ENCODE measurements at regions not wholly inside any gene's neighbourhood (a gene's known extent, or its start where the extent isn't known, plus 50 kb on each side); places are given as distances from the start of the nearest gene placed in this dataset.
"Not testable (repeated sequence)": the region's sequence is repeated elsewhere in the genome, so short reads cannot be mapped to it uniquely, and the experiment has no call there.

DNA sequence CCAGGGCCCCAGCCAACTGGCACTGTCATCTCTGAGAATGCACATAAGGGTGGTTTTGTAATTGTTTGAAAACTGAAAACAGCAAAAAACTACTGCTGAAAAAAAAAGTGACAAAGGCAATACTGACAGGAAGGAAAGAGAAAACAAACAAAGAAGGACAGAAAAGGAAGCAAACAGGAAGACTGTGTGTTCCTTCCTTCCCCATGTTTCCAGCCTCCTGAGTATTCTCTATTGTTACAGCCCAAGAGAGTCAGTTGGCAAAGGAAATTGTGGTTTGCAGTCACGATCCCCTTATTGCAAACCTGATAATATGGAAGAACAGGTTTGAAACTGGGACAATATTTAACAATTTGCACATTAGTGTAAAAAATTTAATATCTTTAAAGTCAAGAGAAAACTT is 1177.6 kb downstream of the PLA2G4A start:
- Histone ChIP-seq H3K9me2 (replicated peaks; ENCODE audit: insufficient read depth, low read length) (no peaks in the 10 kb centered on the region), H2AFZ (ENCODE audit: low read length) (no peak overlapping the region), H3K4me3 (ENCODE audit: low read length) (no peak overlapping the region), H3K27ac (ENCODE audit: low read length) (no peak overlapping the region), H3K27me3 (replicated peaks; ENCODE audit: insufficient read depth, low read length) (no peaks in the 10 kb centered on the region), H3F3A (ENCODE audit: insufficient read depth, low read length) (no peaks in the 10 kb centered on the region), H3K9me3 (replicated peaks; ENCODE audit: insufficient read depth, low read length) (no peaks in the 10 kb centered on the region), H3K4me1 (ENCODE audit: low read length) (no peaks in the 10 kb centered on the region), H4K20me1 (ENCODE audit: insufficient read depth, low read length) (no peaks in the 10 kb centered on the region), H3K9ac (ENCODE audit: low read length) (no peak overlapping the region), H3K4me2 (ENCODE audit: low read depth, low read length) (no peak overlapping the region), H3K79me2 (ENCODE audit: low read length) (no peaks in the 10 kb centered on the region), H3K36me3 (replicated peaks; ENCODE audit: insufficient read depth, low read length) (no peaks in the 10 kb centered on the region)
- no peak for DNase-seq
- TF ChIP-seq, protein P1, sequence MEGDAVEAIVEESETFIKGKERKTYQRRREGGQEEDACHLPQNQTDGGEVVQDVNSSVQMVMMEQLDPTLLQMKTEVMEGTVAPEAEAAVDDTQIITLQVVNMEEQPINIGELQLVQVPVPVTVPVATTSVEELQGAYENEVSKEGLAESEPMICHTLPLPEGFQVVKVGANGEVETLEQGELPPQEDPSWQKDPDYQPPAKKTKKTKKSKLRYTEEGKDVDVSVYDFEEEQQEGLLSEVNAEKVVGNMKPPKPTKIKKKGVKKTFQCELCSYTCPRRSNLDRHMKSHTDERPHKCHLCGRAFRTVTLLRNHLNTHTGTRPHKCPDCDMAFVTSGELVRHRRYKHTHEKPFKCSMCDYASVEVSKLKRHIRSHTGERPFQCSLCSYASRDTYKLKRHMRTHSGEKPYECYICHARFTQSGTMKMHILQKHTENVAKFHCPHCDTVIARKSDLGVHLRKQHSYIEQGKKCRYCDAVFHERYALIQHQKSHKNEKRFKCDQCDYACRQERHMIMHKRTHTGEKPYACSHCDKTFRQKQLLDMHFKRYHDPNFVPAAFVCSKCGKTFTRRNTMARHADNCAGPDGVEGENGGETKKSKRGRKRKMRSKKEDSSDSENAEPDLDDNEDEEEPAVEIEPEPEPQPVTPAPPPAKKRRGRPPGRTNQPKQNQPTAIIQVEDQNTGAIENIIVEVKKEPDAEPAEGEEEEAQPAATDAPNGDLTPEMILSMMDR (IDR thresholded peaks at IDR 0.05; ENCODE audit: low read length) = no peak
- TF ChIP-seq EZH2phosphoT487 (IDR thresholded peaks at IDR 0.05; ENCODE audit: low read length) (no peak), EZH2 (optimal IDR thresholded peaks at IDR 0.05; ENCODE audit: low read depth, low read length) (no peak)

DNA sequence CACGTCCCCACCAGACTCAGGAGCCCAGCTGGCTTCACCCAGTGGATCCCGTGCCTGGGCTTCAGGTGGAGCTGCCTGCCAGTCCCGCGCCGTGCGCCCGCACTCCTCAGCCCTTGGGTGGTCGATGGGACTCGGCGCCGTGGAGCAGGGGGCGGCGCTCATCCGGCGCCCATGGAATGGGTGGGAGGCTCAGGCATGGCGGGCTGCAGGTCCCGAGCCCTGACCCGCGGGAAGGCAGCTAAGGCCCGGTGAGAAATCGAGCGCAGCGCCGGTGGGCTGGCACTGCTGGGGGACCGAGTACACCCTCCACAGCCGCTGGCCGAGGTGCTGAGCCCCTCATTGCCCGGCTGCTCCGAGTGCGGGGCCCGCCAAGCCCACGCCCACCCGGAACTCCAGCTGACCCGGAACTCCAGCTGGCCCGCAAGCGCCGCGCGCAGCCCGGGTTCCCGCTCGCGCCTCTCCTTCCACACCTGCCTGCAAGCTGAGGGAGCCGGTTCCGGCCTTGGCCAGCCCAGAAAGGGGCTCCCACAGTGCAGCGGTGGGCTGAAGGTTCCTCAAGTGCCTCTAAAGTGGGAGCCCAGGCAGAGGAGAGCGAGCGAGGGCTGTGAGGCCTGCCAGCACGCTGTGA is 1184.6 kb downstream of the PLA2G4A start:
- H3K4me1 ChIP-seq (ENCODE audit: low read length); H3K4me3 ChIP-seq (ENCODE audit: low read length); H3K4me2 ChIP-seq (ENCODE audit: low read depth, low read length); H4K20me1 ChIP-seq (ENCODE audit: insufficient read depth, low read length); H3K9ac ChIP-seq (ENCODE audit: low read length); H3K27me3 ChIP-seq (replicated peaks; ENCODE audit: insufficient read depth, low read length); H3F3A ChIP-seq (ENCODE audit: insufficient read depth, low read length); DNase-seq; H3K27ac ChIP-seq (ENCODE audit: low read length); H3K79me2 ChIP-seq (ENCODE audit: low read length); H3K9me2 ChIP-seq (replicated peaks; ENCODE audit: insufficient read depth, low read length); H3K9me3 ChIP-seq (replicated peaks; ENCODE audit: insufficient read depth, low read length); H2AFZ ChIP-seq (ENCODE audit: low read length); H3K36me3 ChIP-seq (replicated peaks; ENCODE audit: insufficient read depth, low read length): not testable (repeated sequence)

DNA sequence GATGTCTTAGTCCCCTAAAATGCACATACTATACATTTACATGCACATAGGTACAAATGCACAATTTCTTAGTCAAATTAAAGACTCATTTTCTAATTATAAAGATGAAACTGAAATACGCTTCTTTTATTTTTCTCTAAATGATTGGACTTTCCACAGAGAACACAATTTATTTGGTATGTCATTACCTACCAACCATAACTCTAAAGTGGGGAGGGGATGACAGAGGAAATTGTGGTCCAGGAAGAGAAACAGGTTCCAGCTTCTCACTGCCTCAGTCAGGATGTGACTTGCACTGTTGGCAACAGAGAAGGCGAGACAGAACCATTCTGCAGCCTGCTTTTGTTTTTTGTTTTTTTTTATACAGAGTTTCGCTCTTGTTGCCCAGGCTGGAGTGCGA is 1189.2 kb downstream of the PLA2G4A start:
- Histone ChIP-seq H3K9ac (ENCODE audit: low read length) (no peak overlapping the region), H3K36me3 (replicated peaks; ENCODE audit: insufficient read depth, low read length) (no peaks in the 10 kb centered on the region), H3K9me3 (replicated peaks; ENCODE audit: insufficient read depth, low read length) (no peaks in the 10 kb centered on the region), H3K27ac (ENCODE audit: low read length) (no peak overlapping the region), H3K4me2 (ENCODE audit: low read depth, low read length) (no peak overlapping the region), H3K27me3 (replicated peaks; ENCODE audit: insufficient read depth, low read length) (no peaks in the 10 kb centered on the region), H3F3A (ENCODE audit: insufficient read depth, low read length) (no peaks in the 10 kb centered on the region), H3K9me2 (replicated peaks; ENCODE audit: insufficient read depth, low read length) (no peaks in the 10 kb centered on the region), H3K79me2 (ENCODE audit: low read length) (no peaks in the 10 kb centered on the region), H4K20me1 (ENCODE audit: insufficient read depth, low read length) (no peaks in the 10 kb centered on the region), H3K4me3 (ENCODE audit: low read length) (no peak overlapping the region), H2AFZ (ENCODE audit: low read length) (no peak overlapping the region), H3K4me1 (ENCODE audit: low read length) (no peaks in the 10 kb centered on the region)
- TF ChIP-seq, protein P1 (IDR thresholded peaks at IDR 0.05; ENCODE audit: low read length) = no peak
- TF ChIP-seq EZH2 (optimal IDR thresholded peaks at IDR 0.05; ENCODE audit: low read depth, low read length) (no peak), EZH2phosphoT487 (IDR thresholded peaks at IDR 0.05; ENCODE audit: low read length) (no peak)
- DNase-seq = no peak

DNA sequence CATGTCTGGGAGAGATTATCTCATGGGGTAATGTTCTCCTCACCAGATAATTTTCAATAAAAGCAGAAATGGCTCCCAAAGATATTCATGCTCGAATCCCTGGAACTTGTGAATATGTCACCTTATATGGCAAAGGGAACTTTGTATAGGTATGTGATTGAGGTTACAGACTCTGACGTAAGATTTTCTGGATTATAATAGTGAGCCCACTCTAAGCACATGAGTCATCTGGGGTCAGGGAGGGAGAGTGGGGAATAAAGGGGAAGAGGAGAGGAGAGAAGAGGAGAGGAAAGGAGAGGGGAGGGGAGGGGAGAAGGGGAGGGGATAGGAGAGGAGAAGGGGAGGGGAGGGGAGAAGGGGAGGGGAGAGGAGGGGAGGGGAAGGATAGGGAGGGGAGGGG is 1193.9 kb downstream of the PLA2G4A start:
- Histone ChIP-seq H3K36me3 (replicated peaks; ENCODE audit: insufficient read depth, low read length) (no peaks in the 10 kb centered on the region), H3K4me2 (ENCODE audit: low read depth, low read length) (no peak overlapping the region), H3K9me3 (replicated peaks; ENCODE audit: insufficient read depth, low read length) (no peaks in the 10 kb centered on the region), H3K27me3 (replicated peaks; ENCODE audit: insufficient read depth, low read length) (no peaks in the 10 kb centered on the region), H3K4me3 (ENCODE audit: low read length) (no peak overlapping the region), H3K9me2 (replicated peaks; ENCODE audit: insufficient read depth, low read length) (no peaks in the 10 kb centered on the region), H3K9ac (ENCODE audit: low read length) (no peak overlapping the region), H3K27ac (ENCODE audit: low read length) (no peak overlapping the region), H3K79me2 (ENCODE audit: low read length) (no peaks in the 10 kb centered on the region), H3F3A (ENCODE audit: insufficient read depth, low read length) (no peaks in the 10 kb centered on the region), H2AFZ (ENCODE audit: low read length) (no peak overlapping the region), H3K4me1 (ENCODE audit: low read length) (no peaks in the 10 kb centered on the region), H4K20me1 (ENCODE audit: insufficient read depth, low read length) (no peaks in the 10 kb centered on the region)
- DNase-seq = no peak
- TF ChIP-seq EZH2phosphoT487 (IDR thresholded peaks at IDR 0.05; ENCODE audit: low read length) (no peak), EZH2 (optimal IDR thresholded peaks at IDR 0.05; ENCODE audit: low read depth, low read length) (no peak)
- TF ChIP-seq, protein P1 (IDR thresholded peaks at IDR 0.05; ENCODE audit: low read length) = no peak

All from MM.1S (cell line).